ENCODE measurements at regions not wholly inside any gene's neighbourhood (a gene's known extent, or its start where the extent isn't known, plus 50 kb on each side); places are given as distances from the start of the nearest gene placed in this dataset.
"Not testable (repeated sequence)": the region's sequence is repeated elsewhere in the genome, so short reads cannot be mapped to it uniquely, and the experiment has no call there.

DNA sequence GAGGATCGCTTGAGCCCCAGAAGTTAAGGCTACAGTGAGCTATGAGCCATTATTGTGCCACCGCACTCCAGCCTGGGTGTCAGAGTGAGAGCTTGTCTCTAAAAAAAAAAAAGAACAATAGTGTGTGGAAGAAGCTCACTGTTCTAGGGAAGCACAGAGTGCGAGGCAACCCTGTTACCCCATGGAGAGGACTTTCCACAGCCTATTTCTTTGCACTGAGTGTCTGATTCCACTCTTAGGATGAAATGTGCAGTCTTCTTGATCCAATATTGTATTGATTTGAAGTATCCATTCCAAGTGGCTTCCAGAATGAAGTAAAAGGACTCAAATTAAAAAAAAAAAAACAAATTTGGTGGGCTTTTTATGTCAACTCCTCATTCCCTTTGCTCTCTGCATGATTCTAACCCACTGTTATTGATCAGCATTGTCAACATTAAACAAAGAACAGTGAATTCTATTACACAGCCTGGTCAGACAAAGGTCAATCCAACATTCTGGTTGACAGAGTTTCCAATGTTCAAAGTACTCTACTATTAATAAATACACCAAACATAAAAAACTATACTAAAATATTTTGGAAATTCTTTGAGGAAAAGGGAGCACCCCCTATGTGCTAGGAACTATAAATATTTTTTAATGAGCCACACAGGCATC lies 150.2 kb upstream of the PTPRG start:
- TF ChIP-seq POLR2AphosphoS5 (IDR thresholded peaks at IDR 0.05; ENCODE audit: low read depth, low read length) = no peak
- no peak for TF ChIP-seq SPI1 (IDR thresholded peaks at IDR 0.05; ENCODE audit: low read depth, low read length)
- TF ChIP-seq TAF1 (IDR thresholded peaks at IDR 0.05; ENCODE audit: low read depth, low read length) = no peak
- TF ChIP-seq POU2F2 (IDR thresholded peaks at IDR 0.05; ENCODE audit: low read depth, low read length) = no peak
- TF ChIP-seq POLR2A (IDR thresholded peaks at IDR 0.05; ENCODE audit: low read depth, low read length) = no peak
- TF ChIP-seq PAX5 (IDR thresholded peaks at IDR 0.05; ENCODE audit: insufficient read depth, low read length, severe bottlenecking) = no peak
- no peak for DNase-seq (ENCODE audit: insufficient read length, low spot score)
- no peak for FAIRE-seq

DNA sequence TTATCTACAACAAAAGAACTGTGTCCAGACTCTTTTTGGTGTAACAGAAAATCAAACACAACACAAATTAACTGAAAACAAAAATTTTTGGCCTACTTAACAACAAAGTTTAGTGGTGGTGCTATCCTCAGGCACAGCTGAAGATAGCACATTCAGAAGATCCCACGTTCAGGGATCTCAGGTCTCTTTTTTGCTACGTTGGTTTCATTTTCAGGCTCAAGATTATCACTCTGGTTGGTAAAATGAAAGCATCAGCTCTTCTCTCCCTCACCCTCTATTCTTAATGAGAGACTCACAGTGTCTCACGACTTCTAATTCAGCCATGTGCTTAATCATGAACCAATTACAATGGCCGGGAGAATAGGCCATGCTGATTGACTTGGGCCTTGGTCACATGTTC lies 146.9 kb upstream of the PTPRG start:
- FAIRE-seq = no peak
- no peak for DNase-seq (ENCODE audit: insufficient read length, low spot score)
- no peak for TF ChIP-seq SPI1 (IDR thresholded peaks at IDR 0.05; ENCODE audit: low read depth, low read length)
- TF ChIP-seq POU2F2 (IDR thresholded peaks at IDR 0.05; ENCODE audit: low read depth, low read length) = no peak
- TF ChIP-seq POLR2A (IDR thresholded peaks at IDR 0.05; ENCODE audit: low read depth, low read length) = no peak
- no peak for TF ChIP-seq TAF1 (IDR thresholded peaks at IDR 0.05; ENCODE audit: low read depth, low read length)
- no peak for TF ChIP-seq PAX5 (IDR thresholded peaks at IDR 0.05; ENCODE audit: insufficient read depth, low read length, severe bottlenecking)
- no peak for TF ChIP-seq POLR2AphosphoS5 (IDR thresholded peaks at IDR 0.05; ENCODE audit: low read depth, low read length)

DNA sequence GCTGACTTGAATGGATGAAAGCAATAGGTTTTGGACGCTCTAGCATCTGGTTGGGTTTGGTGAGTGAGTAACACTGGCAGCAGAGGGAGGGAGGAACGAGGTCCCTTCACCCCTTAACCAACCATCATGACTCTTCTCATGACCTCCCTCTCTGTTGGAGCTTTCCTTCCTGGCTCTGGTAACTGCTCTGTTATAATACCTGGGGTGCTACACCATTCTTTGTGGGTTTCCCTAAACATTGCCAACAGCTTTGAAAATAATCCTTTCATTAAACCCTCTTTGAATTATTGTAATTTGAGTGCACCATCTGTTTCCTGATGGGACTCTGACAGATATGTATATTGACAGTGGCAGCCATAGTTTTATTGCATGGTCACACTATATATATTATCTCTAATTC lies 146.2 kb upstream of the PTPRG start:
- FAIRE-seq (no peak), DNase-seq (ENCODE audit: insufficient read length, low spot score) (no peak)
- TF ChIP-seq POLR2A (IDR thresholded peaks at IDR 0.05; ENCODE audit: low read depth, low read length) = no peak
- no peak for TF ChIP-seq POLR2AphosphoS5 (IDR thresholded peaks at IDR 0.05; ENCODE audit: low read depth, low read length)
- no peak for TF ChIP-seq POU2F2 (IDR thresholded peaks at IDR 0.05; ENCODE audit: low read depth, low read length)
- no peak for TF ChIP-seq SPI1 (IDR thresholded peaks at IDR 0.05; ENCODE audit: low read depth, low read length)
- TF ChIP-seq TAF1 (IDR thresholded peaks at IDR 0.05; ENCODE audit: low read depth, low read length) = no peak
- TF ChIP-seq PAX5 (IDR thresholded peaks at IDR 0.05; ENCODE audit: insufficient read depth, low read length, severe bottlenecking) = no peak

DNA sequence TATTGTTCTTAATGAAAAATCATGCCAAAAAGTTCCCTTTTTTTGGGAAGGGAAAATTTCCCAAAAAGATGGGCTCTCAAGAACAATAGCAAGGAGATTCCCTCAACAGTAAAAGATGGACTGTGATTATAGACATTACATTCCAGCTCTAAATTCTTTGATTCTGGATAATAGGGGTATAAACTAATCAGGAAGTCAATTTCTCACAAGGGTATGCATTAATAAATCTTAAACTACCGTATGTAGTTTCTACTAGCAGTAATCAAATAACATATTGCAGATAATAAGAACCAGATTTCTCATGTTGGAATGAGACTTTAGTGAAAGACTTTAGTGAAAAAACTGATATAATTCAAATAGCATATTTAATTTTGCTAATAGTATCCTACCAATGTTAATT lies 144.8 kb upstream of the PTPRG start:
- FAIRE-seq (no peak), DNase-seq (ENCODE audit: insufficient read length, low spot score) (no peak)
- TF ChIP-seq POLR2AphosphoS5 (IDR thresholded peaks at IDR 0.05; ENCODE audit: low read depth, low read length) (no peak), POU2F2 (IDR thresholded peaks at IDR 0.05; ENCODE audit: low read depth, low read length) (no peak), SPI1 (IDR thresholded peaks at IDR 0.05; ENCODE audit: low read depth, low read length) (no peak), TAF1 (IDR thresholded peaks at IDR 0.05; ENCODE audit: low read depth, low read length) (no peak), PAX5 (IDR thresholded peaks at IDR 0.05; ENCODE audit: insufficient read depth, low read length, severe bottlenecking) (no peak), POLR2A (IDR thresholded peaks at IDR 0.05; ENCODE audit: low read depth, low read length) (no peak)

DNA sequence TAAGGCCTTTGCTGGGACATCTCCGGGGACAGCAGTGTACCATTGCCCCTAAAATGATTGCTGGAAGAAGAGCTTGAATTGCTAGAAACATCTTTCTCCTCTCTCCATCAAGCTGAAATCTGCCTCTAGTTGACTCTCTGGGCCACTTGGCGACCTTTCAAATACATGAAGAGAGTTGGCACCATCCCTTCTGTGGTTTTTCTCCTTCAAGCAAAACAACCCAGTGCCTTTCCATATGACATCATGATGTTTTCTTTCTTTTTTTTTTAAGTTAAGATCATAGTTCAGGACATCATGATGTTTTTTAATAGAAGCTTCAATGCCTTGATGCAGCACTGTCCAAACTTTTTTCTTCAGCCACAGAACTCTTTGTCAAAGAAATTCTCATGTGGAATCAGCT lies 144.0 kb upstream of the PTPRG start:
- DNase-seq (ENCODE audit: insufficient read length, low spot score) = no peak
- no peak for FAIRE-seq
- TF ChIP-seq POU2F2 (IDR thresholded peaks at IDR 0.05; ENCODE audit: low read depth, low read length) (no peak), PAX5 (IDR thresholded peaks at IDR 0.05; ENCODE audit: insufficient read depth, low read length, severe bottlenecking) (no peak), POLR2AphosphoS5 (IDR thresholded peaks at IDR 0.05; ENCODE audit: low read depth, low read length) (no peak), SPI1 (IDR thresholded peaks at IDR 0.05; ENCODE audit: low read depth, low read length) (no peak), POLR2A (IDR thresholded peaks at IDR 0.05; ENCODE audit: low read depth, low read length) (no peak), TAF1 (IDR thresholded peaks at IDR 0.05; ENCODE audit: low read depth, low read length) (no peak)

DNA sequence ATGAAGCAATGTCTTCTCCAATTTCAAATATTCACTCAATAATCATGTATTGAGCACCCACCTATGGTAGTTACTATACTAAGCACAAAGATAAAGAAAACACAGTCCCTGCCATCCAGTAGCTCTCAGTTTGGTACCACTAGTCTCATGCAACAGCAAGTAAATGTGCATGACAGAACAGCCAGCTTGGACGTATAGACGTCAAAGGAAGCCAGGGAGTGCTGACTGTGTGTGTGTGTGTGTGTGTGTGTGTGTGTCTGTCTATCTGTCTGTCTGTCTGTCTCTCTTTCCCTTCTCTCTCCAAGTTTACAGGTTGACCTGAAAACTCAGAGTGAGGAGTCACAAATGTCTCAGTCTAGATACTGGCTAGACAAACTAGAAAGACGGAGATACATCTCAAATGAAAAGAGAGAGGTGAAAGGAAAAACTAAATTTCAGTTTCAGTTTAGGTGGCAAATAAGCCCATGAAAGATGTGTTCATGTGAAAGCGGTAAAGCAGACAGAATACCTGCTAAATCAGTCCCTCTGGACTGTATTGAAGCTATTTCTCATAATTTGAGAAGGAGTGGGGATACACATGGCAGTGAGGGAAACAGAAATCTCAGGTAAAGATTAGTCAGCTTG lies 141.1 kb upstream of the PTPRG start:
- DNase-seq (ENCODE audit: insufficient read length, low spot score) = no peak
- FAIRE-seq = peak; percentile 86
- TF ChIP-seq POLR2A (IDR thresholded peaks at IDR 0.05; ENCODE audit: low read depth, low read length) (no peak), PAX5 (IDR thresholded peaks at IDR 0.05; ENCODE audit: insufficient read depth, low read length, severe bottlenecking) (no peak)

DNA sequence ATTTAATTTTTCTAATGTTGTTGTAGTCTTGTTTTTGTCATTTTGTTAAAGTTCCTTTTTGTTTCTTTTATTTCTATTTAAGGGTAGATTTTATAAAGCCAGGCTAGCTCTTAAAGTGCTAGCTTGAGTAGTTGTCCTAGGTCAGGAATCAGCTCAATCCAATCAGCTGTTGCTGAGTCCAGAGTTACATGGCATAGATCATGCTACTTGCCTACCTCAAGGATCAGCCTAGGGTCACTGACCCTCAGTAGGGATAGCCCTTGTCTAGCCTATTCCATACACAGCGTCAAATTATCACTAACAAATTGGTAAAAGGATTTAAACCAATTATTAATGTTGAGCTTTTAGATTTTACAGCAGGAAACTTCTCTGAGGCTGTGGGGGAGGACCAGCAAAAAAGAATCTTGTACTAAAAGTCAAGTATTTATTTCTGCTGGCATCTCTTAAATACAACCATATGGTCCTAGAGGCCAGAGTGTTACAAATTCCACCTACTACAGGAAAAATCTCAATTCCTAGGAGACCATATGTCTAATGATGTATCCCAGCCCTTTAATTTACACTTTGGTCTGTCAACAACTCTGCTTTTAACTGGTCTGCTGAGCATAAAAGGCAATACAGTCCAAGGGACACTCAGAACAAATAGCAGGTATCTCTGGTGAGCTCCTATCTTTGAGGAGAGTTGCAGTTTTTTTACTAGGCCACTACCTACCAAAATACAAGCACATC lies 138.3 kb upstream of the PTPRG start:
- DNase-seq (ENCODE audit: insufficient read length, low spot score) = no peak

DNA sequence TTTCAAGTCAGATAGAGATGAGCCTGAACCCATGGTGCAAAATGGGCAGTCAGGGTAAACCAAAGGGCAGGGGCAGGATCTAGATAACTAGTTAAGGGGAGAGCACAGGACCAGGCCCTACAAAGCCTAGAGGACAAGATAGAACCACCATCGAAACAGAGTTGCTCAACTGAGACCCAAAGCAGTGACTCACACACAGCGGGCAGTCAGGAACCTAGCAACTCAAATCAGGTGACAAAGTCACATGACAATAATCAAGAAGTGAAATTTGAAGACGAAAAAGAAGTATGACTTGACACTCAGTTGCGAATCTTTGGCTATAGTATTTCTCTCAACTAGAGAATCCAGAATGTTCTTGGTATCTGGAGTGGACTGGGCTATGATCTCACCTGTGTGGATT lies 136.0 kb upstream of the PTPRG start:
- FAIRE-seq (no peak), DNase-seq (ENCODE audit: insufficient read length, low spot score) (no peak)
- TF ChIP-seq POLR2A (IDR thresholded peaks at IDR 0.05; ENCODE audit: low read depth, low read length) = no peak
- no peak for TF ChIP-seq TAF1 (IDR thresholded peaks at IDR 0.05; ENCODE audit: low read depth, low read length)
- no peak for TF ChIP-seq PAX5 (IDR thresholded peaks at IDR 0.05; ENCODE audit: insufficient read depth, low read length, severe bottlenecking)
- TF ChIP-seq POU2F2 (IDR thresholded peaks at IDR 0.05; ENCODE audit: low read depth, low read length) = no peak
- TF ChIP-seq SPI1 (IDR thresholded peaks at IDR 0.05; ENCODE audit: low read depth, low read length) = no peak
- TF ChIP-seq POLR2AphosphoS5 (IDR thresholded peaks at IDR 0.05; ENCODE audit: low read depth, low read length) = no peak

More for the DNA sequence above, 138.3 kb upstream of the PTPRG start:
- no peak for TF ChIP-seq TAF1 (IDR thresholded peaks at IDR 0.05; ENCODE audit: low read depth, low read length)
- no peak for TF ChIP-seq SPI1 (IDR thresholded peaks at IDR 0.05; ENCODE audit: low read depth, low read length)
- no peak for FAIRE-seq

DNA sequence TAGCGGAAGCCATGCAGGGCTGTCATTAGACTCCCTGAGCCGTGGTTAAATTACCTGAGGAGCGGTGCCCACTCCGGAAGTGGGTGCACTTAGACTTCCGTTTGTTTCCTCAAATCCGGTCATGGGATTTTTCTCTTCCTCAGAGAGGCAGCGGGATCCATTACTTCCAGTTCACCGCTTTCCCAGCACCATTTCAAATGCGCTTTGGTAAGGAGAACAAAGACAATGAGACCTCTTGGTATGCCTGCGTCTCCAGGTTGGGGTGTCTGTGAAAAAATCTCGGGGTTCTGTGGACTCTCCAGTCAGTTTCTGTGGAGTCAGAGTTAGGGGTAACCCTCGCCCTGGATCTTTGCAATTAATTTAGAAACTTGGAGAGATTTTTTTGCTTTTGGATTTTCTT lies 132.3 kb upstream of the PTPRG start:
- DNase-seq (ENCODE audit: insufficient read length, low spot score) (no peak), FAIRE-seq (no peak)
- TF ChIP-seq POLR2AphosphoS5 (IDR thresholded peaks at IDR 0.05; ENCODE audit: low read depth, low read length) (no peak), POLR2A (IDR thresholded peaks at IDR 0.05; ENCODE audit: low read depth, low read length) (no peak), POU2F2 (IDR thresholded peaks at IDR 0.05; ENCODE audit: low read depth, low read length) (no peak), PAX5 (IDR thresholded peaks at IDR 0.05; ENCODE audit: insufficient read depth, low read length, severe bottlenecking) (no peak), SPI1 (IDR thresholded peaks at IDR 0.05; ENCODE audit: low read depth, low read length) (no peak), TAF1 (IDR thresholded peaks at IDR 0.05; ENCODE audit: low read depth, low read length) (no peak)

DNA sequence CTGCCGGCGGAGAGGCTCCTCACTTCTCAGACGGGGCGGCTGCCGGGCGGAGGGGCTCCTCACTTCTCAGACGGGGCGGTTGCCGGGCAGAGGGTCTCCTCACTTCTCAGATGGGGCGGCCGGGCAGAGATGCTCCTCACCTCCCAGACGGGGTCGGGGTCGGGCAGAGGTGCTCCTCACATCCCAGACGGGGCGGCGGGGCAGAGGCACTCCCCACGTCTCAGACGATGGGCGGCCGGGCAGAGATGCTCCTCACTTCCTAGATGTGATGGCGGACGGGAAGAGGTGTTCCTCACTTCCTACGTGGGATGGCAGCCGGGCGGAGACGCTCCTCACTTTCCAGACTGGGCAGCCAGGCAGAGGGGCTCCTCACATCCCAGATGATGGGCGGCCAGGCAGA lies 126.5 kb upstream of the PTPRG start:
- not testable (repeated sequence) for DNase-seq (ENCODE audit: insufficient read length, low spot score); FAIRE-seq

DNA sequence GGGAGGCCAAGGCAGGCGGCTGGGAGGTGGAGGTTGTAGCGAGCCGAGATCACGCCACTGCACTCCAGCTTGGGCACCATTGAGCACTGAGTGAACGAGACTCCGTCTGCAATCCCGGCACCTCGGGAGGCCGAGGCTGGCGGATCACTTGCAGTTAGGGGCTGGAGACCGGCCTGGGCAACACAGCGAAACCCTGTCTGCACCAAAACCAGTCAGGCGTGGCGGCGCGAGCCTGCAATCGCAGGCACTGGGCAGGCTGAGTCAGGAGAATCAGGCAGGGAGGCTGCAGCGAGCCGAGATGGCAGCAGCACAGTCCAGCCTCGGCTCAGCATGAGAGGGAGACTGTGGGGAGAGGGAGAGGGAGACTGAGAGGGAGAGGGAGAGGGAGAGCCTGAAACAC lies 126.0 kb upstream of the PTPRG start:
- not testable (repeated sequence) for DNase-seq (ENCODE audit: insufficient read length, low spot score); FAIRE-seq

All from GM12891 (cell line).